HG03025 (cell line): ENCODE measurements at regions not wholly inside any gene's neighbourhood (a gene's known extent, or its start where the extent isn't known, plus 50 kb on each side); places are given as distances from the start of the nearest gene placed in this dataset.

Experiments
- ATAC-seq: cut with Tn5 transposase; IDR thresholded peaks from one replicate; pipeline ENCODE4 v1.9.1; 2021; ENCODE audit warnings: mild to moderate bottlenecking, moderate library complexity; ENCODE audit not compliant: unreplicated experiment, low FRiP score

GRCh38 chr2:23065936-23066335 is 319.0 kb upstream of the KLHL29 start:
- ATAC-seq, result no peak

GRCh38 chr2:23066686-23067085 is 318.3 kb upstream of the KLHL29 start:
- ATAC-seq, result no peak

DNA sequence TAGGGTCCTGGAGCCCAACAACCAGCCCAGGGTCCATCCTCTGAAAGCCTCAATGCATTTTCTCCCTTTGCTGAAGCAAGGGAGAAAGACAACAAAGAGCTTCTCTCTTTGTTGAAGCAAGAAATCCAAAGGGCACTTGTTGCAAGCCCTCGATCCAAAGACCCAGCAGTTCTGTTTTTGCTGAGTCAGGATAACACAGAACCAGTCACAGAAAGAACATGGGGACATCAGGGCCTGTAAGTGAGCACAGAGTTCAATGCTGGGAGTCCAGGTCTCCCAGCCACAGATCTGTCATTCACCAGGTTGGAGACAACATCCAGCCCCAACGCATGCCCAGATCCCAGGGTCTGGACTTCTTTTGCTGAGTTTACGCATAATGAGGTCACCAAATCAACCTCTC is 315.8 kb upstream of the KLHL29 start:
- no peak for ATAC-seq

DNA sequence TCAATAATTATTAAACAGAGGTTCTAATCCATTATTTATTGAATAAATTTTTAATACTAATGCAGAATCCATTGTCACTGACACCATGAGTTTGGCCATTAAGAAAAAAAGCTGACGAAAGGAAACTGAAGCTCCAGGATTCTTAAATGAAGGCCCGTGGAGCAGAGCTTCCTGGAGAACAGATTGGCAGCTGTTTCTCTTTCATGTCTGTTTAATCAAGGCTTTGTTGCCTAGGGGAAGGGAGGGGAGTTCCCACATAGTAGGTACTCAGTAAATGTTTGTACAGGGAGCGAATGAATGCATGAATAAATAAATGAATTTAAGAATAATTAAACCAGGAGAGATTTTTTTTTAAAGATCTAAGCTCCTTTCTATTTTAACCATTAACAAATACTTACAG is 315.1 kb upstream of the KLHL29 start:
- no peak for ATAC-seq

DNA sequence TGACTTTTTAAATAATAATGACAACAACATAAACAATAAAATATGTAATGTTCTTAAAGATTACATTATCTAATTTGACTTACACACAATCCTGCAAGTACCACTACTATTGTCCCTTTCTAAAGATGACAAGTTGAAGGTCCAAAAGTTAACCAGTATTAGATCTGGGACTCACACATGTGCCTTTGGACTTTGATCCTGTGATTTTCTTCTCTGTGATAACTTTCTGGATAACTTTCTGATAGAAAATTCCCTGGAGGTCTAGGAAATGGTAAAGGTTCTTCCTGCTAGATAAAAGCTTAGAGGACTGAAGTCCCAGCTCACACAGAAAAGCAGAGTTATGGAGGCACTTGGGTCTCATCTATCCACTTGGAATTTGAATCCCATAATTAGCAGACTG is 311.9 kb upstream of the KLHL29 start:
- no peak for ATAC-seq

- no peak for ATAC-seq
Measured at GRCh38 chr2:23073671-23074070, 311.3 kb upstream of the KLHL29 start.

GRCh38 chr2:23077596-23077995 is 307.4 kb upstream of the KLHL29 start:
- no peak for ATAC-seq

DNA sequence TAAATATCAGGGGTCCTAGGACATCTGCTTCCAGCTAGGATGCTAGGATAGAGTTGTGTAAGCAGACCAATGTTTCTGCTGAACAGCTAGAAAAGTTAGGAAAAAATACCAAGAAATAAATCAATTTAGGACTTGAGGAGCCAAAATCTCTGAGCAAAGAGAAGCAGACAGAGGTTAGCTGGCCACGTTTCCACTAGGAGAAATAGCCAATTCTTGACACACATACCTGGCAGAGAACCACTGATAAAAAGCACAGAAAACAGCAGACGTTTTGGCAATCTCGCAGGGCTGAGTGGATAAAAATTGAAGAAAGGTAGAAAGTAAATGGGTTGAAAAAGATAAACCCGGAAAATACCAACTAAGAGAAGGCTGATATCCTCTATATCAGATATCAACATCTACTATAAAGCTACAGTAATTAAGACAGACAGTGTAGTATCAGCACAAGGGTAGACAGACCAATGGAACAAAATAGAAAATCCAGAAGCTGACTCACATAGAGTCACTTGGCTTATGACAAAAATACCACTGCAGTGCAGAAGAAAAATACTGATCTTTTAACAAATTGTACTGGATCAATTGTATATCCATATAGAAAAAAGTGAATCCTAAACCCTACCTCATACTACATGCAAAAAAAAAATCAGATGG is 306.1 kb upstream of the KLHL29 start:
- no peak for ATAC-seq

DNA sequence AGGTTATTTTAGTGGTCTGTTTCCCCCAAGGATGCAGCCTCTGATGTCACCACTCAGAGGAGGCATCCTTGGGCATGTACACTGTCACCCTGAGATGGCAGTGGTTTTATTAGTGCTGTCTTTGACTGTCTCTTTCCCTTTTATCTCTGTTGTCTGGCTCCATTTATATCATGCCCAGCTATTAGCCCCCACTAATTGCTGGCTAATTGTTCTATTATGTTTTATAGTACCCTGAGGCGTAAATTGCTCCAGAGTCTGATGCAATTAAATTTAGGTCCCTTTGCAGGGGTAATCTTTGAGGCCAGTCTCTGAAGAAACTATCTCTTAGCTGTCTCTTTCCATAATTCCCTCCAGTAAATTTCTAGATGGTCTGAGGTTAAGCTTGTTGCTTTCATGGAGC is 301.0 kb upstream of the KLHL29 start:
- no peak for ATAC-seq

GRCh38 chr2:23091019-23091418 is 294.0 kb upstream of the KLHL29 start:
- ATAC-seq, result no peak

GRCh38 chr2:23091900-23092299 is 293.1 kb upstream of the KLHL29 start:
- no peak for ATAC-seq

GRCh38 chr2:23092831-23093230 is 292.1 kb upstream of the KLHL29 start:
- no peak for ATAC-seq

- no peak for ATAC-seq
Measured at GRCh38 chr2:23093513-23093912, 291.5 kb upstream of the KLHL29 start.

GRCh38 chr2:23096906-23097602 is 287.9 kb upstream of the KLHL29 start:
- ATAC-seq, result no peak

GRCh38 chr2:23100406-23100805 is 284.6 kb upstream of the KLHL29 start:
- ATAC-seq, result no peak

GRCh38 chr2:23106242-23106785 is 278.7 kb upstream of the KLHL29 start:
- ATAC-seq, result no peak

DNA sequence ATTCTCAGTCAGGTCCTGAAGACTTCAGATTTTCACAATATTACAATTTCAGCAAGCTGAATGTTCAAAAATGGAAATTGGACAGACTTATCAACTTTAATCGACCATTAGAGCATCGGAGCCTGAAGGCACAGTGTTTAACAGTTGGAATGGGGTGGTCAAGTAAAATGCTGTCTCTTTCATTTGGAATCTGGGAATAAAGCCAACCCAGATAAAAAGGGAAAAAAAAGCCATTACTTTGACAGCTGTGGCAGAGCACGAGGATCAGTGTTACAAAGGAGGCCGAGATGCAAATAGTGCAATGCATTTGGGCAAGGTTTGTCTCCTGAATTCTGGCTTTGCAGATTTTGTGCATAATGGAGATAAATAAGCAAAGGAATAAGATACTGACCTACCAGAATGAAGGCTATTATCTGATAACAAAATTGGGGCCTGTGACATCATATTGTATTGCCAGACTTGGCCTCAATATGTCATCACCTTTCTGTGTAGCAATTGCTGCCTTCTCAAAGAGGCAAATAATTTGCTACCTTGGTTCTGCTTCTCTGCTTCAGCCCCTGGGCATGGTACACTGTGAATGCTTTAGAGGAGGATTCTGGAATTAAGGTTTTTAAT is 277.5 kb upstream of the KLHL29 start:
- no peak for ATAC-seq

- no peak for ATAC-seq
Measured at GRCh38 chr2:23111263-23111662, 273.7 kb upstream of the KLHL29 start.

DNA sequence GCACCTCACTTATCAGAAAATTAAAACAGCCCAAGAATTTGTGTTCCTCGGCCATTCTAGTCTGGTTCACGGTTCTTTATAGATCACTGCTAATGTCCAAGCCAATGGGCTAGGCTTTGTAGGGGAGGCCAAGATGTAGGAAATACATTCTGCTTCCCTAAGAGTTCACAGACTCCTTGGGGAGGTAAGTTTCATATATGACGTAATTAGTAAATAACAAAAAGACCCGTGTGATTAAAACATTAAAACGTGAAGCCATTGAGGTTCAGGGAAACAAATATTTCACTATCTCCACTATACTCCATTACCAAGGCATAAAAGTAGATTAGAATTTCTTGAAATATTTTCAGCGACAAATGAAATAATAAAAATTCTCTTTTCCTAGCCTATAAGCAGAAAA is 272.5 kb upstream of the KLHL29 start:
- ATAC-seq, result no peak

DNA sequence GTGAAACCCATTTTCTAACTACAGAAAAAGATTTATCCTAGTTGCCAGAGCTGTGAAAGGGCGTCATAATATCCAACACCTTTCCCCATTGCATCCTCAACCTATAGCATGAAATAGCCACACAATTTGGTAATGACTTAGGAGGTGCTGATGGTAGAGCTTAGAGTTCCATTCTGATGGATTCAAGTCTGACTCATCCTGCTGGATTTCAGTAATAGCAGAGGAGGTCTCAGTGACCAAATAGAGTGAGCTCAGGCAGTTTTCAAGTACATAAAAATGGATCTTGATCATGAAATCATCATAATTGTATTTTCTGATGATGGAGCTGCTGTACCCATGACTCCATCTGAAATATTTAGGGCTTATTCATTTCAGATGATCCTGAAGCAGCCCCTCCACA is 270.7 kb upstream of the KLHL29 start:
- ATAC-seq, result no peak

DNA sequence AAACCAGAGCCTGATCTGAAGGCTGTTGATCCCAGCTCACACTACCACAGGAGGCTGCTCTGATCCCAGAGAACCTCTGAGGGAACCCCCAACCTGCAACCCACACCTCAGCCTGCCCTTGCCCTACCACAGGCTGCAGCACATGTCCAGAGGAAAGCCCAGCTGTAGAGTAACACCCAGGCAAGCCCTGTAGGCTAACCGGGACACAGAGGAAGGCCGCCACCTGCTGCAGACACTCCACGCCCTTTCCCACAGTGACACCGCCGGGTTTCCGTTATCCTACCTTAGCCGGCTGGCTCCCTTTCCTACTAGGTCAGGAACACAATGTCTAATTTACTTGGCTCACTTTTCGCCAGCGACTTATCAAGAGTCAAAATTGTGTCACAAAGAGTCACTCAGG is 266.7 kb upstream of the KLHL29 start:
- ATAC-seq, result no peak

DNA sequence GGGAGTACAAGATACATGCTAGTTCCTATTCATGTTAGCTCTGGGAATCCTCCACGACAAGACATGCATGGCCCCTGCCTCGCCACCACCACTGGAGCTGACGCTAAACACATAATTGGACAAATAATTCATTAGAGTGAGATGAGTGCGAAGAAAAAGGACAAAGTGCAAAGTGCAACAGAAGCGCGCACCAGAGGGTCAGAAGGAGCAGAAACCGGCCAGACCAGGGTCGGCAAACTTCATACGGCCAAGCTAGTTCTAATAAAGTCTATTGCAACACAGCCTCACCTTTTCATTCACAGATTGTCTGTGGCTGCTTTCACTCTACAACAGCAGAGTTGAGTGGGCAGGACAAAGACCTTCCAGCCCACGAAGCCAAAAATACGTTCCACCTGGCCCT is 266.1 kb upstream of the KLHL29 start:
- ATAC-seq, result no peak
